HG03103 (cell line): ENCODE measurements at regions not wholly inside any gene's neighbourhood (a gene's known extent, or its start where the extent isn't known, plus 50 kb on each side); places are given as distances from the start of the nearest gene placed in this dataset.
"Not testable (repeated sequence)": the region's sequence is repeated elsewhere in the genome, so short reads cannot be mapped to it uniquely, and the experiment has no call there.

Experiments
- ATAC-seq: cut with Tn5 transposase; IDR thresholded peaks from one replicate; pipeline ENCODE4 v1.9.1; 2021; ENCODE audit warnings: low read depth; ENCODE audit not compliant: unreplicated experiment

DNA sequence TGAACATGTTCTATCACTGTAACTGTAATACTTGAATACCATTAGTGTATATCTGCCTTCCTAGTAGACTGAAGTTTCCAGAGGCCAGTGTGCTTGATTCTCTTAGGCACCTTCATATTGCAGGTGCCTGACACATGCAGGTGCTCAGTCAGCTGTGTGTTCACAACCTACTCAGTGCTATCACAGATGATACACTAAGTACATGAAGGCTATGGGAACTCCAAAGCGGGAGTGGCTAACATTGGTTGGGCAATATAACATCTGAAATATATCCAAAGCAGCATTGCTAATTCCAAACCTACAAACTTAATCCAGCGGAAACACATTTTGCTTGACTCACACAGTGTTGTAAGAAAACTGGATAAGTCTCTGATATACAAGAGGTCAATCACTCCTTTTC is 539.3 kb upstream of the ISX start:
- ATAC-seq = no peak

DNA sequence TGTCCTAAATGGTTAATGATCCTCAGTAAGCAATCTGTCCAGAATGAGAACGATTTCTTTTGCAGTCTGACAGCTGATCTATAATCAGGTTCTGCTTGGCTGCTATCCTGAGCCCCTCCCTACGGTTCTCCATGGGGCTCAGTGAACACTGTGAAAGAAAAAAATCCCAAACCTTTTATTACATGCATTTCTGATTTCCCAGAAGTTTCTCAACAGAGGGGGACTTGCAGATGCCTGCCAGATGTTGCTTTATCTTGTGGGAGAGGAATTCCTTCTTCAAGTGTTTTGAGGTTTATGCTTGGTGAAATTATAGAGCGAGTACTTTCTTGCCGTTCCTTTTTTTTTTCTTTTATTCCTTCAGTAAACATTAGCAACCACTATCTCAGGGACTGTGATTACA is 531.9 kb upstream of the ISX start:
- no peak for ATAC-seq

DNA sequence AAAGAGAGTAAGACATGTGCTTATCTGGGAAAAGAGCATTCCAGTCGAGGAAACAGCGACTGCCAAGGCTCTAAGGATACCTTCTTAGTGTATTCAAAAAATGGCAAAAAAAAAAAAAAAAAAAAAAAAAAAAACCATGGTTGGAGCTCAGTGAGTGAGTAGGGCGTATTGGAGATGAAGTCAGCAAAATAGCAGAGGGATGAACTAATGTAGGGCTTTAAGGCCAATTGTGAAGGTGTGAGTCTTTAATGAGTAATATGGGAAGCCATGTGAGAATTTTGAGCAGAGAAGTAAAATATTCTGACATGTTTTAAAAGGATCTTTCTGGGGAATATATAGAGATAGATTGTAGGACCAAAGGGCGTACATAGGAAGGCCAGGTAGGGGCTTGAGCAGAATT is 498.6 kb upstream of the ISX start:
- no peak for ATAC-seq

DNA sequence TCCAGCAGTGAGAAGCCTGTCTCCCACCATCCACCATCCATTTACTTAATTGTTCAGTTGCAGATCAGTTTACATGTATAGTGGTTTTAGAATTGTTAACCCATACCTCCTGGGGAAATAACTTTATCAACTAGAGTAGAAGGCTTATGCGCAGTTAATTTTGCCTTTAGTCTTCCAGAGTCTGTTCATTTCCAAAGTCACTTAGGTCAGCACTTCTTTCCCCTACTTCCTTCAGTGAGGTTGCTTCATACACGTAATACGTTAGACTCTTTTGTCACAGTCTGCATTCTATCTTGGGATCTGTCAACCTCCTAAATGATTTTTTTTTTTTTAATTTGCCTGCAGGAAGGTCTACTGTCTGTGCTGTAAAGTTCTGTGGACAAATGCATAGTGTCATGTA is 495.6 kb upstream of the ISX start:
- no peak for ATAC-seq

DNA sequence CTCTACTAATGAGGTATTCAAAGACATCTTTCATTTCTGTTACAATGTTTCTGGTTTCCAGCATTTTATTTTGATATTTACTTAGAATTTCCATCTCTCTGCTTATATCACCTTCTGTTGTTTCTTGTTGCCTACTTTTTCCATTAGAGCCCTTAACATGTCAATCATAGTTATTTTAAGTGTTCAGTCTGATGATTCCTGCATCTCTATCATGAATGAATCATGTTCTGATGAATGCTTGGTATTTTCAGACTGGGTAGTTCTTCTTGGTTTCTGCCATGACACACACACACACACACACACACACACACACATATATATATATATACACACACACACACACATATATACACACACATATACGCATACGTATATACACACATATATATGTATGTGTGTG is 486.4 kb upstream of the ISX start:
- no peak for ATAC-seq

DNA sequence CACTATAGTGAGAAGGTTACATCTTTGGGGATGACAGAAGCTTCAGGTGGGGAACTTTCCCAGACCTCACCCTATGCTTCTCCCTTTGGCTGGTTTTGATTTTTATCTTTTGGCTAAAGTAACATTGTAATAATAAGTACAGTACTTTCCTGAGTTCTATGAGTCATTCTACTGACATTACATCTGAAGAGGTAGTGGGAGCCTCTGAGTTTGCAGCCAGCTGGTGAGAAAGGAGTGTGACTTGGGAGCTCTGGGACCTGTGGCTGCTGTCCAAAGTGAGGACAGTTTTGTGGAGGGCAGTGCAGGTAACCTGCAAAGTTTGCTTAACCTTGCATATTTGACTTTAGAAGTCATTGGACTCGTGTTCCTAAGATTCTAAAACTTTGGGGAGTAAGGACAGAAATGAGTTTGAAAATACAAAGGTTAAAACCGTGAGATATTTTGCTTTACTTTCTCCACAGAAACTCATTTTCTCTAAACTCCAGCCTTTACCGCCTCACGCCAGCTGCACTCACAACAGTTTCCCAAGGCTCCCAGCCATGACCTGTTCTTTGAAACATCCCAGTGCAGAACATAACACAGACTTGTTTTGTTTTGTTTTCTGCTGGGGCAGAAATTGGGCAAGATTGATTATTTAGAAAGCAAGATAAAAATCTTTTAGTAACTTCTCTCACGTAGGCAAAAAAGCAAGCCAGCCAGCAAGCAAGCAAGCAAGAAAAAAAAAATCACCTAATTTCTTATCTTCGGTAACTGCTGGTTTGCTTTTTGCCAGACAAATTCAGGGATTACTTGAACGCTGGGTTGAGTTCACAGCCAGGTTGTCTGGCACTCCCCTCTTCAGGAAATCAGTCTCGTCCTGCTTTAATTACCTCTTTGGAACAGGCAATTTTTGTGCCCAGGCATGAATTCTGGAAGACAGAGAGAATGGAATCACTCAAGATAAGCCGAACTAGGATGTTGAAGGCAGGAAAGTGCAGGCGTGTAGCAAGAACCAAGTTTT is 478.3 kb upstream of the ISX start:
- no peak for ATAC-seq

DNA sequence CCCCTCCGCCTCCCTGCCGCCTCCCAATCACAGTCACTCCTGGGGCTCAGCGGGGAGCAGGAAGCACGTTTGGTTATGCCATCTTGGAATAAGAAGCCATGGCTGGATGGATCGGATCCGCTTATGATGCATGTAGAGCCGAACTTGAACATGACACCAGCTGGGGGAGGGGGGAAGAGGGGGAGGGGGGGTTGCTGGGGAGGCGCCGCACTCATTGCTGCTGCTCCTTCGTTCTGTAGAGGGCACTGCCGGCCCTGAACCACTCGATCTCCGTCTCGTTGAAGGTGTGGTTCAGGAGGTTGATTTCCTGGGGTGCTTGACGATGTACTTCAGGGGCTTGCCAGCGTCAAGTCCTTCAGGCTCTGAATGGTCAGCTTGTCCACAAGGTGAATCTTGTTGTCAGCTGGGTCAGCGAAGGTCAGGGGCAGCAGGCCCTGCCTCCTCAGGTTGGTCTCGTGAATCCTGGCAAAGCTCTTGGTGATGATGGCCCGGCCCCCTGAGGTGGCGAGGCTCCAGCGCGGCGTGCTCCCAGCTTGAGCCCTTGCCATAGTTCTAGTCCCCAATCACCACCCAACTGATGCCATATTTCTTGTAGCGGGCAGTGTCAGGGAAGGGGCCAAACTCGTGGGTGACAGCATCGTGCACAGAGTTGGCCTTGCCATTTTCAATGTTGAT is 476.9 kb upstream of the ISX start:
- no peak for ATAC-seq

DNA sequence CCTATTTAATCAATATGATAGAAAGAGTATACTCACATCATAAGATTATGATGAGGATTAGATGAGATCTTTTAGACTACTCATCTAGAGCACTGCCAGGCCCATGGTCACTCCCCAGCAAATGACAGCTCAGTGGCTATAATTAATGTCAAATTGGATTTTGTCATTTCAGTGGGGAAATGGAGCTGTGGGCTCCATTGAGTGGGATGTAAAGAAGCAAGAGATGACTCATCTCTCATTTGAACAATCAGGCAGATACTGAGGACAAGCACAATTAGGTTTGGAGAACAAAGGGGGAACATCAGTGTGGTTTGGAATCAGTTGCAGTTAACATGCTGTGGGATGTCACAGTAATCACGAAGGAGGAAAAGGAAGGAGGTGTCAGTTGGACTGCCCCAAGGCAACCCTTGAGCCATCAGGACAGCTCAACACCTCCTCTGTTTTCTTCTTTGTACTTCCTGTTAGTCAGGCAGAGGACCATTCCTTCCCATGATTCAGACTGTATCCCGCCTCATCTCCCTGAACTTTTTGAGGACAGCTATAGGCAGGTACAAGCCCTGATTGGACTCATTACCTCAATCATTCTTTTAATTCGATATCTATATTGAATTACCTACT is 473.7 kb upstream of the ISX start:
- no peak for ATAC-seq

DNA sequence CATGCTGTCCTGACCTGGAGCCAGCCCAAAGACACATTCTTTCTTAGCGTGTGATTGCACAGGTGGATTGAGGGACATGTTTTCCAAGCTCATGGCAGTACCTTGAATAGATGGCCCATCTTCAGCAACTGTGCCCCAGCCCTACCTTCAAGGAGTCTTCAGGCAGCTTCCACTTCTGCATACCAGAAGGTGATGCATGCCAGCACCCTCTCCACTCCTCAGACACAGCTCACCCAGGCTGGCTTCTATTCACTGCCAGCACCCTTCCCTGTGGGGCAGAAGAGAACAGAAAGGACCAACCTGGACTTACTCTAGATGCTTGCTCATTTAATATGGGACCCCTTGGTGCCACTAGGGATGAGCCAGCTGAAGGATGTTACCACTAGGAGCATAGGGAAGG is 466.4 kb upstream of the ISX start:
- no peak for ATAC-seq

DNA sequence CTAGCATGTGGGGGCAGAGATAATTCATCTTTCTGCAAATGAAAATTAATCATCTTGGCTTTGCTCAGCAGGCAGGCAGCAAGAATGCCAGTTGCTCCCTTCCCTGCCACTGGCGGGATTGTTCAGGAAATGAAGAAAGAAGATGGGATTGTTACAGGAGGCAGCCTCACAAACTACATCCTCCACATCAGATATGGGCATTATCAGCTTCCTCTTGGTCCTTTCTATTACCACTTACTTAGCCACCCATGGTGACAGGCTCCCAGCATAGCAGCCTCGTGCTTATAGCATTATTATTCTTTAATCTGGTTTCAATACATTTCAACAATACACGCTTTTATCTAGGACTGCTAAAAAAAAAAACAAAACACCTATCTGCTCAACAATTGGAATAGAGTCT is 461.6 kb upstream of the ISX start:
- ATAC-seq = no peak

DNA sequence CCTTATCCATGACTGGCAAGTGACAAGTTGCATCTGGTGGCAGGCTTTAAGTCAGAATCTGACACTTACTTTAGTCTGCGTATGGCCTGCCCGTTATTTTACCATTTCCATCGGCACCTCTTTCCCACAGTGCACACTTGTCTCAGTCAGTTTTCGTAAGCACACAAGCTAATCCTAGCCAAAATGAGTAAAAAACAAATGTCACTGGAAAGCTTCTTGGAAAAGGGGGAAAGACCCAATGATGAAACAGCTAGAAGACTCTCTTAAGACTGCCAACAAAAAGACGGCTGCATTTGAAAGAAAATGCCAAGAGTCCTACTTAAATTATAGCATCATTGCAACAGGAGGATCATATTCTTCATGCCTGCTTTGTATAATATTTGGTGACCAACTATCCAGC is 457.9 kb upstream of the ISX start:
- ATAC-seq = no peak

DNA sequence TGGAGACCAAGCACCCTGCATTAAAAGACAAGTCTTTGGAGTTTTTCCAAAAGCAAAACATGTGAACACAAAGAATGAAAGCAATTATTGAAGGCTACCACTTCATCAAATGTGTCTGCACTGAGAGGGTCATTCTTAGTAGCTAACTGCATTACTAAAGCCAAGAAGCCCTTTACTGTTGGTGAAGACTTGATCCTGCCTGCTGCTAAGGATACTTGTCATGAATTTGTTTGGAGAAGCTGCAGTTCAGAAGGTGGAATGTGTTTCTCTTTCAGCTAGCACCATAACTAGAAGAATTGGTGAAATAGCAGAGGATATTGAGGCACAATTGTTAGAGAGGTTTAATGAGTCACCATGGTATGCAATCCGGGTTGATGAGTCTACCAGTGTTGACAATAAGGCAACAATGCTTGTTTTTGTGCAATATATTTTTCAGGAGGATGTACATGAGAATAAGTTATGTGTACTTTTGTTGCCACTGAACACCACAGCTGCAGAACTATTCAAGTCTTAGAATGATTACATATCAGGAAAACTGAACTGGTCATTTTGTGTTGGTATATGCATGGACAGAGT is 457.3 kb upstream of the ISX start:
- ATAC-seq = no peak

DNA sequence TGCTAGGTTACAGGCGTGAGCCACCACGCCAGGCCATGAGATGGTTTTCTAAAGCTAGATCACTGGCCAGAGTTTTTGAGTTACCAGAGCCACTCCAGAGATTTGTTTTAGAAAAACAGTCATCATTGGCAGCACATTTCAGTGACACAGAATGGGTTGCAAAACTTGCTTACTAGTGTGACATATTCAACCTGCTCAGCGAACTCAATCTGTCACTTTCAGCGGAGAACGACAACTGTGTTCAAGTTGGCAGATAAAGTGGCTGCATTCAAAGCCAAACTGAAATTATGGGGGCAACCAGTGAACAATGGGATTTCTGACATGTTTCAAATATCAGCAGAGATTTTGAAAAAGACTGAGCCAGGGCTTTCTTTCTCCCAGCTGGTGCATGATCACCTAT is 456.3 kb upstream of the ISX start:
- no peak for ATAC-seq

DNA sequence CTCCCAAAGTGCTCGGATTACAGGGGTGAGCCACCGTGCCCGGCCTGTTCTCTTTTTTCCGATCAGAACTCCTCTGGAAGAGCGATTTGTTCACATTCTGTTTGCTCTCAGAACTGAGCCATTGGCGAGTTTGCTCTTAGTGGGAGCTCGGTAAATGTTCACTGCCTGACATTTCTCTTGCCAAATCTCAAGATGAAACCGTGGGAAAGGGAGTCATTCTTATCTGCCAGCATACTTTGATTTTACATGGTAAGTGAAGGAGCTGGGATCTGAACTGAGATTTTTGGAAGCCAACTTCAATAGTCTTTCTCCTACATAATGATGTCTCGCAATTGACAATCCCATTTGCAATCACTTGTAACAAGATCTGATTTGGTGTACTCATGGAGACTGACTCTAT is 445.8 kb upstream of the ISX start:
- ATAC-seq = no peak

DNA sequence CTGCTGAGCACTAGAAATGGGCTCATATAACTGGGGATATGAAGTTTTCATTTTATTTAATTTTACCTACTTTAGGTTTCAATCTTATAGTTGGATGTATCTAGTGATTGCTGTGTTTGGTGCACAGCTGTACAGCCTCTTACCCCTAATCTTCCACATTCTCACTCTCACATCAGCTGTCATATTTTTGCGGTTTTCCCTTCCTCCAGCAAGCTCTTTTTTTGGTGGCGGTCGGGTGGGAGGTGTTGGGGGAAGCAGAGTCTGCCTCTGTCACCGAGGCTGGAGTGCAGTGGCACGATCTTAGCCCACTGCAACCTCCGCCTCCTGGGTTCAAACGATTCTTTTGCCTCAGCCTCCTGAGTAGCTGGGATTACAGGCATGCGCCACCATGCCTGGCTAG is 445.1 kb upstream of the ISX start:
- ATAC-seq = no peak

DNA sequence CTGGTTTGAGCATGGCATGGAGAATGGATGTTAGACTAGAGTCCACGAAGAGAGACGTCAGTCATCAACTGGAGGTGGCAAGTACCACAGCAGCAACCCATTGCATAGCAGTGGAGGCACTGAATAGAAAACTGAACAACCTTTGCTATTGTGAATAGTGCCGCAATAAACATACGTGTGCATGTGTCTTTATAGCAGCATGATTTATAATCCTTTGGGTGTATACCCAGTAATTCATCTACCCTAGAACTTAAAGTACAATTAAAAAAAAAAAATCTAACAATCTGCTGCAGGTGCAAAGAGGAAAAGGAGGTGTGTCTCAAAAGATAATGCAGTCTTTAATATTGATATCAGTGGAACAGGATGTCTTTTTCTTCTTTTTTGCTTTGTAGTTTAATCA is 443.4 kb upstream of the ISX start:
- no peak for ATAC-seq

DNA sequence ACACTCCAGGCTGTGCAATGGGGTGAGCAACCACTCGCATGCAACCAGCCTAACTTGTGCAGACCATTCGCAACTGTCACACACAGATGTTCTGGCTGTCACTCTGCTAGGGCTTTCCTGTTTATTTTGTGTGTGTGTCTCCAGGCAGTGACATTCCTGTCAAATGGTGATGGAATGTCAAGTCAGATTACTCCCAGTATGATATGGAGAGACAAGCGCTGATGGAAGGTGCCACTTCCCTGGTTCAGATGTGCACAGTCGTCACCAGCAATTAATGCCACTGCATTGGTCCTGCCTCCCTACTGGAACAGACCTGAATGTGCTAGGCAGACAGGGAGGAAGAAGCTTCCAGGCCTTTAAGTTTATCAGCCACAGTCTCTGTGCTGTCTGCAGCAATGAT is 442.4 kb upstream of the ISX start:
- no peak for ATAC-seq

DNA sequence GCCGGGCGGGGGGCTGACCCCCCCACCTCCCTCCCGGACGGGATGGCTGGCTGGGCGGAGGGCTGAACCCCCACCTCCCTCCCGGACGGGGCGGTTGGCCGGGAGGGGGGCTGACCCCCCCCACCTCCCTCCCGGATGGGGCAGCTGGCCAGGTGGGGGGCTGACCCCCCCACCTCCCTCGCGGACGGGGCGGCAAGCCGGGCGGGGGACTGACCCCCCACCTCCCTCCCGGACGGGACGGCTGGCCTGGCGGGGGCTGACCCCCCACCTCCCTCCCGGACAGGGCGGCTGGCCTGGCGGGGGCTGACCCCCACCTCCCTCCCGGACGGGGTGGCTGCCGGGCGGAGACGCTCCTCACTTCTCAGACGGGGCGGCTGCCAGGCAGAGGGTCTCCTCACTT is 440.1 kb upstream of the ISX start:
- not testable (repeated sequence) for ATAC-seq

DNA sequence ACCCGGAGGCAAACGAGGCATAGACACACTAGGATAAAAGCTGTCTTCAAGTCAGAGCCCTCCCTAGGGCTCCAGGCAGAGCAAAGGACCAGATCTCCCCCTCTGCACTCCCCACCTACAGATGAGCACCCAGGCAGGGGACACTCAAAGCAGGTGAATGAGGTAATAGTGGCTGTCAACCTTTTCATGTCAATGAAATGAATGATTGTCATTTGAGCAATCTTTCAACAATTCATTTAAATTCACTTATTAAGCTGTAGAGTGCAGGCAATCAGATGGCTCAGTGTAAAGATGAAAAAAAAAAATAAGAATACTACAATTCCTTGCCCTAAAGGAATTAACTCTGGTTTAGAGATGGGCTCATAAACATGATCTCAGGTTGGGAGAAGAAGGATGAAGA is 427.8 kb upstream of the ISX start:
- ATAC-seq = no peak

DNA sequence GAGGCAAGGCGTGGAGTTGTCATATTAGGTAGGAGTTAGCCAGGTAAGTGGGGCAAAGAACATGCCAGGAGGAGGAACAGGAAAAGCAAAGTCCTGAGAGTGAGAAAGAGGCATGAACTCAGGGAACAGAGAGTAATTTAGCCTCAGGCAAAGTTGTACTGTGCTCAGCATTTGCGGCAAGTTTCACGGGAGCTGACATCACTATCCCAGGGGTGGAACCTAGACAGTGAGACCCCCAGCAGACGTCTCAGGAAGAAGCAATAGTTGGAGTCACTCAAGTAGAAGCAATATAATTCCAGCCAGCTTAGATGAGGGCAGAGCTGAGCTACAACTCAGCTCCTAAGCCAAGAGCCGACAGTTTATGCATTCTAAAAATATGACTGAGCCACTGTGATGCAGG is 426.0 kb upstream of the ISX start:
- no peak for ATAC-seq

DNA sequence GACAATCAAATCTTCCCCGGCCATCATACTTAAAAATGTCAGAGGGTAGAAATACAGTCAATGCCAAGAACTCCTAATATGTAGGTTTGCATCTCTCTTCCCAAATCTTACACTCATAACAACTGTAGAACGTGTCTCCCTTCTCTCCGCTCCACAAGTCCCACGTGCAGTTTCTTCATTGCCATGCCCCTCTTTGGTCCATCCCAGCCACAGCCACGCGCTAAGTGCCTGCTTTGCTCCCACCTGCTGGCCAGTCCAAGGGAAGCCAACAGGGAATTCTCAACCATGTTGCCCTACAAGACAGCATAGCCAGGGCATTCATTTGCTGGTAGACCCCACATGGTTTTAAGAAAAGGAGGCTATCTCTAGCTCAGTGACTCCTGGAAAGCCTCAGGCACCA is 420.6 kb upstream of the ISX start:
- no peak for ATAC-seq
